GM21447 (cell line): ENCODE measurements at regions not wholly inside any gene's neighbourhood (a gene's known extent, or its start where the extent isn't known, plus 50 kb on each side); places are given as distances from the start of the nearest gene placed in this dataset.
"Not testable (repeated sequence)": the region's sequence is repeated elsewhere in the genome, so short reads cannot be mapped to it uniquely, and the experiment has no call there.

ENCODE experiments used
- ATAC-seq: cut with Tn5 transposase; IDR thresholded peaks from one replicate; pipeline ENCODE4 v1.9.1; 2021; ENCODE audit not compliant: unreplicated experiment

DNA sequence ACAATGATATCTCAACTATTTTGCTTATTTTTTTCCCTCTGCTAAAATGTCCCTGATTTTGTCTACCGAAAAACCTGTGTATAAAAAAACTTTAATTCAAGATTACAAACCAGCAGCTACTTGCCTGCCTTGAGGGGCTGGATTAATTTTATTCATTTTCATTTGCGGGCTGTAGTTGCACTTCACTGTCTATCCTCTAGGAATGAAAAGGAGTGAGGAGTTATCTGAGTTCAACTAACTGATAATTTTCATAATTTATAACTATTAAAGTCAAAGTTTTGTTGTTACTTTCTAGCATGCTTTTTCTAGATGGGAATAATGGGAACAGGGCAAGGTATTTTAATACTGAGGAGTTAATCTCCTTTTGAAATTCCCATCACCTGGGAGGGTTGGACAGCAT, 50.3 kb upstream of the AGTPBP1 start:
- not testable (repeated sequence) for ATAC-seq

DNA sequence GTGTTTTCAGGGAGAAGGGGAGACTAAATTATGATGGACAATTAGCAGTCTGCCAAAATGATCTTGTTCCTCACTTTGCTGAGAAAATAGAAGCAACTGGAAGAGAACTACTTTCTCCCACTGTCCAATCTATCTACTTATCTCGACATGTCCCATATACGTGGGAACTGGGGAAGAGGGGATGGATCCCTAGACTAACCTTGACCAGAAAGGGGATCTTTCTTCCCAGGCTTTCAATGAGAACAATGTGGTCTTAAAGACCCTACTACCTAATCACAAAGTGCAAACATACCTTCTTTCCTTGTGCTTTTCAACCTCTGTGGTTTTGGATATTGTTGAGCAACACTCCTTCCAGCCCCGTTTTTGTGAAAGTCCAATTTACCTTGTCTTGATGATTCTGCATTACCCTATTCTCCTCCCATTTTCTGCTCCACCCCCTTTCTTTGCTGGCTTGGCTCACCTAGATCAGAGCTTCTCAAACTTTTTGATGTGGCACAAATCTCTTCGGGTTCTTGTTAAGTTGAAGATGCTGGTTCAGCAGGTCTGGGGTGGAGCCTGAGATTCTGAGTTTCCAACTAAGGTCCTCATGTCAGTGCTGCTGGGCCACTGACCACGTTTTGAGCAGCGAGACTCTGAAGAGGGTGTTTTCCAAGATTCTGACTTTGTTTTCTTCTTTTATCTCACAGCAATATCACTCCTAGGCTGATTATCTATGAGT, 61.4 kb upstream of the AGTPBP1 start:
- ATAC-seq, result not testable (repeated sequence)

DNA sequence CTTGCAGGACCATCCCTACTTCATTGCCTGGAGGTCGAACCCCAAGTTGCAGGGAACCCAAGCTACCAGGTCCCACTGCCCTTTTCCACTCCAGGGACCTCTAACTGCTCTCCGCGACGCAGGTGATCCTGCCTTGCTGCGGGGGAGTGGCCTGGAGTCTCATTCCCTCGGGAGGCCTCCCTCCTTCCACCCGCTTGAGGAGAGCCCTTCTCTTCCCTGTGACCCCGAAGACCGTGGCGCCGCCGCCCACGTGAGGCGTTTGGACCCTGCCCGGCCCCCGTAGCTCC, 63.0 kb upstream of the AGTPBP1 start:
- ATAC-seq, result not testable (repeated sequence)

DNA sequence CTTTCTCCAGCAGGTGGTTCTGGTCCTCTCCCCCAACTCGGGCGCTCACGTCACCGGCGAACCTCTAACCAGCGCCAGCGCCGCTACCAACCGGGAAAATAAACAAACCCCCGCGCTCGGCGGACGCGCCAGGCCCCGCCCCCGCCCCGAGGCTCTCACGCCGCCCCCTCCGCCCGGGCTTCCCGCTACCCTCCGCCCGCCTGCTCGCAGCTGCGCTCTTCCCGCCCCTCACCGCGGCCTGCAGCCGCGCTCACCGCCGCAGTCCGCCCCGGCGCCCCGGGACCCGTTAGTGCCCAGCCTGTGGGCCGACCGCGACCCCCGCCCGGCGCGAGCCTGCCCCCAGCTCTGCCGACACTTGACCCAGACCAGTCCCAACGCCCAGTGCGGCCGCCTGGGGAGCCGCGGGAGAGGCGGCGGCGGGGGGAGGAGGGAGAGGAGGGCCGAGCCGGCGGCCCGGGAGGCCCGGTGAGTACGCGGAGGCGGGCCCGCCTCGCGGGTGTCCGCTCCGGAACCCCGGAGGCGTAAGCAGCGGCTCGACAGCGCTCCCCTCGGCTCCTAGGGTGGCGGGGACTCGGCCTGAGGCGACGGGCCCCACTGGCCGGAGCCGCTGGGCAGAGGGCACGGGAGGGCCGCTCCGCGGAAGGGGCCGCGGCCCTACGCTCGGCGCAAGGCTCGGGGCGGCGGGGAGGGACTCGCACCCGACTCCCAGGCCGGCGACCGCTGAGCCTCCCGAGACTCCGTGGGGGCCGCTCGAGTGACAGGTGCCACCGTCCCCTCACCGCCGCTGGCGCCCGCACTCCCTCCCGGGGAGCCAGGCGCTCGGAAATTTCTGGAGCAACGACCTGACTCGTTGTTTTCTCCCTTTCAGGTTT, 63.6 kb upstream of the AGTPBP1 start:
- ATAC-seq, result peak; percentile 73

DNA sequence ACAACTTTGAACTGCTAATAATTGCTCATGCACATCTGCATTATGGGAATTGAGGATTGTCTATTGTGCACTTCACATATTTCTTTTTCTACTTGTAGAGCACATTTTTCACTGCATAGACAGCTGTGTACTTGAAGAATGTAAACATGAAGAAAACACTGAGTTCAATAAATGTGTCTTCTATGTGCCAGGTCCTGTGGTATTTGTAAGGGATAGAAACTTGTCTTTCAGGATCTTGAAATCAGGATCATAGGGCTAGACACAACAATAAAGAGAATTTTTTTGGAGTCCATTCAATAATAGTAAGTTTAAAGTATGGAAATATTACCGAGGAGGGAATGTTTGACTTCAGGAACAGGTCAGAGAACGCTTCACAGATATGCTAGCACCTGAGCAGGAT, 66.6 kb upstream of the AGTPBP1 start:
- not testable (repeated sequence) for ATAC-seq

DNA sequence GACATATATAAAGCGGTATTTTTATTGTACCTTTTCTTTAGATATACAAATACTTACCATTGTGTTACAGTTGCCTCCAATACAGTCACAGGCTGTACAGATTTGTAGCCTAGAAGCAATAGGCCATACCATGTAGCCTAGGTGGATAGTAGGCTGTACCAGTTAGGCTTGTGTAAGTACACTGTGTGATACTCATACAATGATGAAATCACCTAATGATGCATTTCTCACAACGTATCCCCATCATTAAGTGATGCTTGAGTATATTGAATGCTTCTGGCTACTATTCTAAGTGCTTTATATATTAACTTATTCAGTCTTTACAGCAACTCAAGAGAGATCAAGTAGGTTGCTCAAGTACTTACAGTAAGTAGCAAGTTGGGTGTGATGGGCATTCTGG, 71.6 kb upstream of the AGTPBP1 start:
- not testable (repeated sequence) for ATAC-seq

DNA sequence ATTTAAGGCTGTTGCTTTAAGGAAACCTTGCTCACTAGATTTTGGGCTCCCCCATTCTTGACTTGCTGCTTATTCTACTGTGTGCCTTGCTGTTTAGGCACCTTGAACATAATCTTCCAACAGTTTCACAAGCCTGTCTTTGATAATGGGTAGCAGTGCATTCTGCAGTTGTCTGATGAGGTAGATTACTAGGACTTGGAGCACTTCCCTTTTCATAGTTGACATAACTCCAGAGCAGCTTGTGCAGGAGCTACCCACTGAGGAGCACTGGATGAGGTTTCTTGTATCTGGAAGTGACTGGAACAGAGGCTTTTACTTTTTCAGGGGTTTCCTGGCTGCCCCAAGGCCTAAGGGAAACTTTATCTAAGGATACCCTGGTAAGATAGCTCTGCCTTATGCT, 73.0 kb upstream of the AGTPBP1 start:
- ATAC-seq, result not testable (repeated sequence)

DNA sequence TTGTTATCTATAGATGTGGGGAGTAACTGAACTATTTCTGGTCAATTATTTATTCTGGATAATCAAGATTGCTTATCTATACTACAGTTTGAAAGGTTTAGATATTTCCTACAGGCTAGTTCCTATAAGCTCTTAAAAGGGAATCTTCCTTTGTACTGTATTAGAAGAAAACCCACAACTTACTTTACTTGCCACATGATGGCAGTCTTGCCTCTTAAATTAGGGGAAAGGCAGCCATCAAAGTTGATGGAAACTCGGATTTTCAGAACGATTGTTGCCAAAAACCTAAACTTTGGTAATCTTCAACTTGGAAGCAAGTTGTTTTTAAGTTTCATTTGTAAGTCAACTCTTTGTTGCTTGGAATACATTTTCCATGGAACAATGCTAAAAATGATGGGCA, 77.2 kb upstream of the AGTPBP1 start:
- ATAC-seq, result peak; percentile 60

DNA sequence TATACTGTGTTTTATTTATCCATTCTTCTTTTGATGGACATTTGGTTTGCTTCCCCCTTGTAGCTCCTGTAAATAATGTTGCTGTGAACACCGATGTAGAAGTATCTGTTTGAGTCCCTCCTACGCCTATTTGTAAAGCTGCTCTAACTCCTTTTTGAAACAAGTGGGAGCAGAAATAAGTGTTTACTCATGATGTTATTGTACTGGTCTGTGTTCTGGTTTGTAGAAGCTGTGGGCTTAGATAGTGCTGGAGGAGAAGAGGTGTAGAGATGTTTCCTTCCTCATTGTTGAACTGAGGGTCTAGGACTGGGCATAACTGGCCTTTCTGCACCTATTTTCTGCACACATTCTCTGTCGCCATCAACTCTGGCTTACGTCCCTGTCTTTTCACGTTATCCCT, 78.8 kb upstream of the AGTPBP1 start:
- not testable (repeated sequence) for ATAC-seq

DNA sequence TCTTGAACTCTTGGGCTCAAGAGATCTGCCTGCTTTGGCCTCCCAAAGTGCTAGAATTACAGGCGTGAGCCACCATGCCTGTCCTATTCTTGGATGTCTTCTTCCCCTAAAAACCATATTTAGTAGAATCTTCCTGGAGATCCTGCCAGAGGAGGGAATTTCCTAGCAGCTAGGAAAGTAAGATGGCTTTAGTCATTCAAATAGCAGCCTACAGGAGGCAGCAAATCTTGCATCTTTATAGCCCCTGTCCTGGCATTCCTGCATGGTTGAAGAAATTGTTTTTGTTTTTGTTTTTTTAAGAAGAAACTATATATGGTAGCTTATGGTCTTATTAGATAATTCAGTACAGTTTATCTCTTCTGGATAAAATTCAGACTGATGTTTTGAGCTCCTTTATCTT, 83.2 kb upstream of the AGTPBP1 start:
- ATAC-seq, result not testable (repeated sequence)

DNA sequence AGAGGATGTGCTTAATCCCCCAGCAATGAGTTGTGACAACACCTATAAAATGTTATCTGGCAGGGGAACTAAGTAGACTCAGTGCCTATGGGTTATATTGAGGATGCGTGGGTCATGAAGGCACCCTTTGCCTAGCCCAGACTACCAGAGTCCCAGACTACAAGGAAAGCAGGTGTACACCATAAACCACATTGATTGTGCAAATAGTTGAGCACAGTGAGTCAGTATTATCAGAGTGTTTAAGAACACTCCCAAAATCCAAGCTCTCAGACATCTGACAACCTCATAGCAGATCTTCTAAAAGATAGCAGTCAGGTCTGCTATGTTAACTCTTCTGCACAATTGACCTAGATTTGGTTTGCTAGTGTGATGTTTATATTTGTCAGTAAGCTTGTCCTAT, 92.8 kb upstream of the AGTPBP1 start:
- not testable (repeated sequence) for ATAC-seq

DNA sequence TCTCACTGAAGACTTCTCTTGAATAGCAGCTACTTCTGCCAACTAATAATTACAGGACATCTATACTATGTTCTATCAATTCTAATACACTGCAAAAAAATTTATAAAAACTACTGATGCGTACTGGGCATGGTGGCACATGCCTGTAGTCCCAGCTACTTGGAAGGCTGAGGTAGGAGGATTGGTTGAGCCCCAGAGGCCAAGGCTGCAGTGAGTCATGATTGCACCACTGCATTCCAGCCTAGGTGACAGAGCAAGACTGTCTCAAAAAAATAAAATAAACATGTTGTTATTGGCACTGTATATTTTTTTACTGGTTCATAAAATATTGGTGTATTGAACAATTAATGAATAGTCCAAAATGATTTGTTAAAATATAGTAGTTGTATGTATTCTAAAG, 97.0 kb upstream of the NAA35 start:
- ATAC-seq, result not testable (repeated sequence)

DNA sequence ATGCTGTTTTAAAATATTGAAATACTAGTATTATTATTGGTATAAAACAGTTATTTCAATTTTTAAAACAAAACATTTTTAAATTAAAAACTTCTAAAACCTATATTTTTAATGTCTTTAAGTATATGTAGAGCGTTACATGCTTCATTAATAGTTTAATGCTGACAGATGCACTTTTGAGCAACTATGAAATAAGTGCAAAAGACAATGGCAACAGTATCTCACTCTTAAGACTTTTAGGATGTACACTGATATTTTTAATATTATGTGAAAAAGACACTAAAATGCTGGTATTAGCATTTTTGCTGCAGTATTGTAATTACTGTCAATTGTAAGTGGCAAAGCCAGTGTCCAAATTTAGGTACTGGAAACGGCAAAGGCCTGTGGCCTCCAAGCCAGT, 93.2 kb upstream of the NAA35 start:
- ATAC-seq, result not testable (repeated sequence)

DNA sequence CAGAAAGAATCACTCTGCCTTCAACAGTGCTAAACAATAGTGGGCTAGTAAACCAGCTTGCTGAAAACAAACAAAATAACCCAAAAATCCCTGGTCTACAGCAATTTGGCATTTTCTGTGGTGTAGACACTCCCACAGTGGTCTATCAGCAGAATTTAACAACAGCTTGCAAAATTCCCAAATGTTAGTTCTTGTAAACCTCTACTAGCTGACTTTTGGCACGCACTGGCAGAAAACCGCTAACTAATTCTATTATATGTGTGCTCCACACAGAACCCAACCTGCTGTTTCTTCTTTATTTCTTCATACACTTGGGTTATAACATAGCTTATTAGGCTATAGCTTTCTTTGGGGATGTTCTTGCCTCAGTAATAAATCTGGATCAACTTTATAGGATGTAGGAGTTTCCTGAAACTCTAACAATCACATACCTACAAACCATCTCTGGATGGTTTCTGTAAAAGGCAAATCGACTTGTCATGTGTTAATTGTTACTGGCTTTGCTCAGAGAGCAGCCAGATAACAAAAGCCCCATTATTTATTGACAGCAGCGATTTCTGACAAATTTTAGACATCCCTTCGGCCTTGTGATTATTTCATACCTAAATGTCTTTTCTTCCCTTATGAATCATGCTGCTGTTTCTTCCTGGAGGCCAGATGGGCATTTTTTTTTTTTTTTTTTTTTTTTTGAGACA, 82.7 kb upstream of the NAA35 start:
- no peak for ATAC-seq

DNA sequence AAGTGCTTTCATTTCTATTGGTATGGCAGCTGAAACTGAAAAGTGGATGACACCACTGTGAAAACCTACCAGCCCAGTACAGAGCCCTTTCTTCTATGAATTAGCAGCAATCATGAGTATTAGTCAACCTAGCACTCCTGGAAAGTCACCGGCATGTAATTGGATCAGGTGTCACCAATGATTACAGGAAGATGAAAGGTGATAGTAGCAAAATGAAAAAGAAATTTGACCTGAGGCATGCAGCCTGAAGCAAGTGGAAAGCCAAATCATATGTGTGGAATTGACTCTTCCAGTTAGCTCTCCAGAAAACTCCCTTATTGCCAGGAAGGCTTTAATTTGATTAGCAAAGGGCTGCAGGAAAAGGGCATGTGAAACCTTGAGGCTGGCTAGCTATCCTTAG, 81.2 kb upstream of the NAA35 start:
- no peak for ATAC-seq

DNA sequence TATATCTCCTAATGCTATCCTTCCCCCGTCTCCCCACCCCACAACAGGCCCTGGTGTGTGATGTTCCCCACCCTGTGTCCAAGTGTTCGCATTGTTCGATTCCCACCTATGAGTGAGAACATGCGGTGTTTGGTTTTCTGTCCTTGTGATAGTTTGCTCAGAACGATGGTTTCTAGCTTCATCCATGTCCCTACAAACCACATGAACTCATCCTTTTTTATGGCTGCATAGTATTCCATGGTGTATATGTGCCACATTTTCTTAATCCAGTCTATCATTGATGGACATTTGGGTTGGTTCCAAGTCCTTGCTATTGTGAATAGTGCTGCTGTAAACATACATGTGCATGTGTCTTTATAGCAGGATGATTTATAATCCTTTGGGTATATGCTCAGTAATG, 79.1 kb upstream of the NAA35 start:
- ATAC-seq, result not testable (repeated sequence)

DNA sequence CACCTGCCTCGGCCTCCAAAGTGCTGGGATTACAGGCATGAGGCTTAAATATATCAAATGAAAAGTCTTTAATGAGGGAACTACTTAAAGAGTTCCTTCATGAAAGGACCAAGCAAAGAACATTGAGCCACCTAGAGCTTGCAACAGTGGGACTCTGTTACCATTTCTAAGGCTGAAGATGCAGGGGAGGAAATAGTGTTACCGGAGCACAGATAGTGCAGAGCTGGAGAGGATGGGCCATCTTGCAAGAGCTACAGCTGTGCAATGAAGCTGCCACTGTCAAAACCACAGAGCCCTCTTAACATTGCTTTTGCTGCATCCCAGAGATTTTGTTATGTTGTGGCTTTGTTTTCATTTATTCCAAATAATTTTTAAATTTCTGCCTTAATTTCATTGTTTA, 77.1 kb upstream of the NAA35 start:
- no peak for ATAC-seq

DNA sequence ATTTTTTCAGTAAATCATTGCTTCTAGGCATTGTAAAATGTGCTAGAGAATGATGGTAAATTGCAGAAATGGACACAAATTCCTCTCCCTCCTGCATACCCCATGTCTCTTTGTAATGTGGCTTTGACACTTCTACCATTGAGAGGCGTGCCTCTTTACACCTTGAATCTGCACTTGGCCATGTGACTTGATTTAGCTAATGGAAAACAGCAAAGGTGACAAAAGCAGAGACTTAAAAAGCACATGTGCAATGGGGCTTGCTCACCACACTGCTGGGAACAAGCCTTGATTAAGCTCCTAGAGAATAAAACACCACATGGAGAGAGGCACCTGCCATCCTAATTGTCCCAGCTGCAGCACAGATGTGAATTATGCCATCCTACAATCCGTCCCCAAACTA, 69.9 kb upstream of the NAA35 start:
- ATAC-seq, result no peak

DNA sequence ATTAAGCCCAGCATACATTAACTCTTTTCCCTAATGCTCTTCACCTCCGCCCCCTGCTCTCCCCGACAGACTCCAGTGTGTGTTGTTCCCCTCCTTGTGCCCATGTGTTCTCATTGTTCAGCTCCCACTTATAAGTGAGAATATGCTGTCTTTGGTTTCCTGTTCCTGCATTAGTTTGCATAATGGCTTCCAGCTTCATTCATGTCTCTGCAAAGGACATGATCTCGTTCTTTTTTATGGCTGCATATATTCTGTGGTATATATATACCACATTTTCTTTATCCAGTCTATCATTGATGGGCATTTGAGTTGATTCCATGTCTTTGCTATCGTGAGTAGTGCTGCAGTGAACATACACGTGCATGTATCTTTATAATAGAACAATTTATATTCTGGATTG, 69.3 kb upstream of the NAA35 start:
- ATAC-seq, result not testable (repeated sequence)

DNA sequence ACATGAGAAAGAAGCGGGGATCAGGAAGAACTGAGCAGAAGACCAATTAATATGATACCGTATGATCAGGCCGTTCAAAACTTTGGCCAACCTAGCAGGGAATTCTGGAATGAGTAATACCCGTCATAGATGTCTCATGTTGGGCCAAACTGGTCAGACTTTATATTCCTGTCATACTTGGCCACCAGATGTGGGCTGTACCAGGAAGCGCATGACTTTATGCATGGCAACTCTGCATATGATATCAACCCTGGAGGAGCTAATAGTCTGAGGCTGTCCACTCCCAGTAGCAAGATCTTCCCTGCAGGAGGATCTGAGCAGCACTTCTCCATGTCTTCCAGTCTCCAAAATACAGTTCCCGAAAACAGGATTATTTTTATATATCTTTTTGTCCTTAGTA, 68.5 kb upstream of the NAA35 start:
- no peak for ATAC-seq

DNA sequence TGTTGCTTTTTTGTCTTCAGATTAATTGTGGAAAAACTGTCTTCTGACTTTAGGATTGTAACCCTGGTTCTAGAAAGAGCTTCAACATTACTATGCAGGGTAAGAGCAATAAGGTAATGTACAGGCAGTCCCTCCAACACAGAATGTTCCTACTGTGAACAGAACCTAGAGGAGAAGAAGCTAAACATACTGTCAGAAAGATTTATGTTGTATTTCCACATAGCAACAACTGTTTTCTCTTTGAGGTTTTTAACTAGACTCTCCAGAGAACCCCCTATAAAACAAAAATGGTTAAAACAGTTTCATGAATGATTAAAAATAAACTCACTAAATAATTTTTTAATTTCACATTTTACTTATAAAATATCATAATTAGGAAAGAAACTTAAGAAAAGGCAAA, 64.3 kb upstream of the NAA35 start:
- ATAC-seq, result no peak
